Activated naive CD8-positive, alpha-beta T cell treated with anti-CD3 and anti-CD28 coated beads, Interleukin-2, amount 10 ng/mL, durations not matched to agents 7 days and 5 days (primary cell): ENCODE measurements at regions not wholly inside any gene's neighbourhood (a gene's known extent, or its start where the extent isn't known, plus 50 kb on each side); places are given as distances from the start of the nearest gene placed in this dataset.

Experiments used
- ATAC-seq: fragments of 150-1000 bp; cut with Tn5 transposase; one replicate; pipeline ENCODE4 v1.10.0; 2021; ENCODE audit warnings: low read depth, moderate library complexity
- POLR2A ChIA-PET: fragments of 350-600 bp; sonication (Branson Sonifier 250); formaldehyde crosslinking; loops from one replicate; lab custom pipeline; 2021; ENCODE audit warnings: antibody characterized with exemption; lab: Charles Lee
- DNase-seq: peaks from one replicate; pipeline ENCODE4 v3.0.0; 2021
- H3K27ac Mint-ChIP-seq: one replicate; pipeline ENCODE4 v1.8.0; 2022; ENCODE audit warnings: mild to moderate bottlenecking, mixed read lengths
- H3K27me3 Mint-ChIP-seq: one replicate; pipeline ENCODE4 v1.8.0; 2022; ENCODE audit warnings: mild to moderate bottlenecking, moderate library complexity, mixed read lengths
- H3K36me3 Mint-ChIP-seq: one replicate; pipeline ENCODE4 v1.8.0; 2021; ENCODE audit warnings: mild to moderate bottlenecking, mixed read lengths
- H3K4me1 Mint-ChIP-seq: one replicate; pipeline ENCODE4 v1.8.0; 2021; ENCODE audit warnings: mixed read lengths
- H3K4me3 Mint-ChIP-seq: one replicate; pipeline ENCODE4 v1.8.0; 2022; ENCODE audit warnings: mild to moderate bottlenecking, moderate library complexity, mixed read lengths
- H3K9me3 Mint-ChIP-seq: one replicate; pipeline ENCODE4 v1.8.0; 2021; ENCODE audit warnings: mixed read lengths

- Mint-ChIP-seq H3K27ac (no peak overlapping the region), H3K27me3 (peaks cover 33% of the 10 kb centered on the region), H3K36me3 (no peaks in the 10 kb centered on the region), H3K4me1 (no peaks in the 10 kb centered on the region), H3K4me3 (no peak overlapping the region), H3K9me3 (no peaks in the 10 kb centered on the region)
- POLR2A ChIA-PET = no interaction called here
- no peak for ATAC-seq
- DNase-seq = no peak
Observed at GRCh38 chr11:31987118-31988005, 103.5 kb upstream of the RCN1 start.

- Mint-ChIP-seq H3K27ac (no peak overlapping the region), H3K9me3 (no peaks in the 10 kb centered on the region), H3K4me3 (no peak overlapping the region), H3K36me3 (no peaks in the 10 kb centered on the region), H3K27me3 (peaks cover 33% of the 10 kb centered on the region), H3K4me1 (no peaks in the 10 kb centered on the region)
- POLR2A ChIA-PET = no interaction called here
- DNase-seq = no peak
- no peak for ATAC-seq
Observed at GRCh38 chr11:31986201-31986889, 104.5 kb upstream of the RCN1 start.

GRCh38 chr11:31981457-31981856 lies 109.4 kb upstream of the RCN1 start:
- ATAC-seq = no peak
- POLR2A ChIA-PET = no interaction called here
- no peak for DNase-seq
- Mint-ChIP-seq H3K4me1 (no peaks in the 10 kb centered on the region), H3K27me3 (peaks cover 37% of the 10 kb centered on the region), H3K36me3 (no peaks in the 10 kb centered on the region), H3K9me3 (peaks cover 3% of the 10 kb centered on the region), H3K4me3 (no peak overlapping the region), H3K27ac (no peak overlapping the region)

- POLR2A ChIA-PET = no interaction called here
- Mint-ChIP-seq H3K27ac (no peak overlapping the region), H3K27me3 (peaks cover 39% of the 10 kb centered on the region), H3K36me3 (no peaks in the 10 kb centered on the region), H3K9me3 (peaks cover 3% of the 10 kb centered on the region), H3K4me3 (no peak overlapping the region), H3K4me1 (no peaks in the 10 kb centered on the region)
- ATAC-seq (no peak), DNase-seq (no peak)
Observed at GRCh38 chr11:31977343-31977742, 113.5 kb upstream of the RCN1 start.

GRCh38 chr11:31974366-31975136 lies 116.3 kb upstream of the RCN1 start:
- DNase-seq (no peak), ATAC-seq (no peak)
- Mint-ChIP-seq H3K27me3 (peaks cover 31% of the 10 kb centered on the region), H3K4me3 (no peak overlapping the region), H3K9me3 (no peaks in the 10 kb centered on the region), H3K4me1 (no peaks in the 10 kb centered on the region), H3K27ac (no peak overlapping the region), H3K36me3 (no peaks in the 10 kb centered on the region)
- POLR2A ChIA-PET = no interaction called here

GRCh38 chr11:31973172-31973571 lies 117.7 kb upstream of the RCN1 start:
- H3K9me3 Mint-ChIP-seq = no peaks in the 10 kb centered on the region
- no peak for ATAC-seq

GRCh38 chr11:31972623-31973022 lies 118.3 kb upstream of the RCN1 start:
- Mint-ChIP-seq H3K4me3 (no peak overlapping the region), H3K4me1 (no peaks in the 10 kb centered on the region), H3K27me3 (peaks cover 18% of the 10 kb centered on the region), H3K9me3 (no peaks in the 10 kb centered on the region), H3K36me3 (no peaks in the 10 kb centered on the region), H3K27ac (no peak overlapping the region)
- POLR2A ChIA-PET = no interaction called here
- no peak for DNase-seq
- ATAC-seq = no peak

More at GRCh38 chr11:31973172-31973571, 117.7 kb upstream of the RCN1 start:
- POLR2A ChIA-PET = no interaction called here
- DNase-seq = no peak
- Mint-ChIP-seq H3K36me3 (no peaks in the 10 kb centered on the region), H3K27me3 (peaks cover 23% of the 10 kb centered on the region), H3K27ac (no peak overlapping the region), H3K4me3 (no peak overlapping the region), H3K4me1 (no peaks in the 10 kb centered on the region)

- Mint-ChIP-seq H3K4me3 (no peak overlapping the region), H3K27ac (no peak overlapping the region), H3K27me3 (peaks cover 7% of the 10 kb centered on the region), H3K36me3 (no peaks in the 10 kb centered on the region), H3K9me3 (no peaks in the 10 kb centered on the region), H3K4me1 (no peaks in the 10 kb centered on the region)
- ATAC-seq (no peak), DNase-seq (no peak)
- POLR2A ChIA-PET = no interaction called here
Observed at GRCh38 chr11:31969359-31969702, 121.5 kb upstream of the RCN1 start.

GRCh38 chr11:31968461-31969358 lies 122.2 kb upstream of the RCN1 start:
- ATAC-seq (no peak), DNase-seq (no peak)
- H3K27ac Mint-ChIP-seq = no peak overlapping the region
- no peaks in the 10 kb centered on the region for H3K9me3 Mint-ChIP-seq
- peaks cover 6% of the 10 kb centered on the region for H3K27me3 Mint-ChIP-seq
- POLR2A ChIA-PET = no interaction called here
- no peaks in the 10 kb centered on the region for H3K4me1 Mint-ChIP-seq
- no peak overlapping the region for H3K4me3 Mint-ChIP-seq
- H3K36me3 Mint-ChIP-seq = no peaks in the 10 kb centered on the region

- ATAC-seq (no peak), DNase-seq (no peak)
- H3K27ac Mint-ChIP-seq = no peak overlapping the region
- no peak overlapping the region for H3K4me3 Mint-ChIP-seq
- no peaks in the 10 kb centered on the region for H3K36me3 Mint-ChIP-seq
- H3K9me3 Mint-ChIP-seq = no peaks in the 10 kb centered on the region
- POLR2A ChIA-PET = no interaction called here
- H3K27me3 Mint-ChIP-seq = peaks cover 3% of the 10 kb centered on the region
- H3K4me1 Mint-ChIP-seq = no peaks in the 10 kb centered on the region
Observed at GRCh38 chr11:31967404-31968130, 123.3 kb upstream of the RCN1 start.

- H3K4me1 Mint-ChIP-seq = no peaks in the 10 kb centered on the region
- POLR2A ChIA-PET = no interaction called here
- peaks cover 3% of the 10 kb centered on the region for H3K27me3 Mint-ChIP-seq
- H3K27ac Mint-ChIP-seq = no peak overlapping the region
- no peaks in the 10 kb centered on the region for H3K36me3 Mint-ChIP-seq
- ATAC-seq = no peak
- no peak overlapping the region for H3K4me3 Mint-ChIP-seq
- no peaks in the 10 kb centered on the region for H3K9me3 Mint-ChIP-seq
- no peak for DNase-seq
Observed at GRCh38 chr11:31966846-31967245, 124.0 kb upstream of the RCN1 start.

- H3K36me3 Mint-ChIP-seq = no peaks in the 10 kb centered on the region
- peaks cover 3% of the 10 kb centered on the region for H3K27me3 Mint-ChIP-seq
- ATAC-seq (no peak), DNase-seq (no peak)
- POLR2A ChIA-PET = no interaction called here
- no peak overlapping the region for H3K4me3 Mint-ChIP-seq
- no peaks in the 10 kb centered on the region for H3K4me1 Mint-ChIP-seq
- no peaks in the 10 kb centered on the region for H3K9me3 Mint-ChIP-seq
- no peak overlapping the region for H3K27ac Mint-ChIP-seq
Observed at GRCh38 chr11:31964181-31964580, 126.7 kb upstream of the RCN1 start.
